IPS DF 6.9 (cell line): ENCODE measurements at regions not wholly inside any gene's neighbourhood (a gene's known extent, or its start where the extent isn't known, plus 50 kb on each side); places are given as distances from the start of the nearest gene placed in this dataset.
"Not testable (repeated sequence)": the region's sequence is repeated elsewhere in the genome, so short reads cannot be mapped to it uniquely, and the experiment has no call there.

Source experiments
- DNase-seq: peaks from one replicate; pipeline ENCODE4 v3.0.0-alpha.2; 2013; ENCODE audit warnings: low read depth, low spot score
- H3K27ac ChIP-seq: one replicate; pipeline ENCODE4 v1.5.1; 2013; ENCODE audit warnings: low read length, control low read depth
- H3K27me3 ChIP-seq: 2 replicates; pipeline ENCODE4 v1.6.1; 2013; ENCODE audit warnings: mild to moderate bottlenecking, low read length; ENCODE audit not compliant: control insufficient read depth, insufficient read depth
- H3K36me3 ChIP-seq: 2 replicates; pipeline ENCODE4 v1.6.1; 2013; ENCODE audit warnings: low read length; ENCODE audit not compliant: control insufficient read depth, insufficient read depth
- H3K4me1 ChIP-seq: 2 replicates; pipeline ENCODE4 v1.6.1; 2013; ENCODE audit warnings: low read length; ENCODE audit not compliant: control insufficient read depth, insufficient read depth
- H3K4me3 ChIP-seq: 2 replicates; pipeline ENCODE4 v1.5.1; 2013; ENCODE audit warnings: mild to moderate bottlenecking, low read length
- H3K9me3 ChIP-seq: 2 replicates; pipeline ENCODE4 v1.6.1; 2013; ENCODE audit warnings: low read length, inconsistent platforms; ENCODE audit not compliant: control insufficient read depth, insufficient read depth
- WGBS: extraction: QIAGEN DNeasy Blood & Tissue Kit; methylation state at CpG from one replicate; pipeline ENCODE4 v1.1.7; 2013; ENCODE audit warnings: mixed read lengths, missing lambda C conversion rate; ENCODE audit not compliant: insufficient read length, insufficient coverage; 5-methylcytosine and 5-hydroxymethylcytosine counted together

- H3K9me3 ChIP-seq: no peaks in the 10 kb centered on the region
- H3K27me3 ChIP-seq: no peaks in the 10 kb centered on the region
- no peak overlapping the region for H3K4me3 ChIP-seq
- WGBS: no CpG with 5 or more reads among the region's 7 CpGs
- no peak for DNase-seq
- no peak overlapping the region for H3K27ac ChIP-seq
- no peaks in the 10 kb centered on the region for H3K4me1 ChIP-seq
- no peaks in the 10 kb centered on the region for H3K36me3 ChIP-seq
Measured at GRCh38 chr3:130800829-130801228, 54.2 kb upstream of the PIK3R4 start.

GRCh38 chr3:130801473-130801872, 54.8 kb upstream of the PIK3R4 start:
- Histone ChIP-seq H3K4me1 (no peaks in the 10 kb centered on the region), H3K36me3 (no peaks in the 10 kb centered on the region), H3K27ac (no peak overlapping the region), H3K9me3 (no peaks in the 10 kb centered on the region), H3K4me3 (no peak overlapping the region), H3K27me3 (no peaks in the 10 kb centered on the region)
- DNase-seq: no peak
- WGBS: no CpG with 5 or more reads among the region's 3 CpGs

- no peaks in the 10 kb centered on the region for H3K9me3 ChIP-seq
- peaks cover 1% of the 10 kb centered on the region; the same call in 1 of the 2 replicates for H3K4me1 ChIP-seq
- no peak for DNase-seq
- no peak overlapping the region for H3K4me3 ChIP-seq
- H3K27me3 ChIP-seq: no peaks in the 10 kb centered on the region
- no peaks in the 10 kb centered on the region; the same call in 1 of the 2 replicates for H3K36me3 ChIP-seq
- WGBS: no CpG with 5 or more reads among the region's 2 CpGs
- H3K27ac ChIP-seq: no peak overlapping the region
Measured at GRCh38 chr3:130811557-130811956, 64.9 kb upstream of the PIK3R4 start.

- WGBS: no CpG with 5 or more reads among the region's 36 CpGs
Measured at GRCh38 chr3:130814691-130815472, 68.3 kb upstream of the PIK3R4 start.

GRCh38 chr3:130816561-130817445, 70.2 kb upstream of the PIK3R4 start:
- no peak overlapping the region for H3K27ac ChIP-seq
- H3K4me3 ChIP-seq: no peak overlapping the region
- no peaks in the 10 kb centered on the region; the same call in 1 of the 2 replicates for H3K36me3 ChIP-seq
- H3K27me3 ChIP-seq: no peaks in the 10 kb centered on the region
- WGBS: no CpG with 5 or more reads among the region's 6 CpGs
- no peaks in the 10 kb centered on the region for H3K9me3 ChIP-seq
- peaks cover 1% of the 10 kb centered on the region; the same call in 1 of the 2 replicates for H3K4me1 ChIP-seq
- DNase-seq: no peak

More at GRCh38 chr3:130814691-130815472, 68.3 kb upstream of the PIK3R4 start:
- no peak for DNase-seq
- Histone ChIP-seq H3K27me3 (no peaks in the 10 kb centered on the region), H3K9me3 (no peaks in the 10 kb centered on the region), H3K4me3 (no peak overlapping the region), H3K27ac (no peak overlapping the region), H3K36me3 (no peaks in the 10 kb centered on the region; the same call in 1 of the 2 replicates), H3K4me1 (peaks cover 1% of the 10 kb centered on the region; the same call in 1 of the 2 replicates)

GRCh38 chr3:130818066-130818465, 71.4 kb upstream of the PIK3R4 start:
- WGBS: no CpG with 5 or more reads among the region's 3 CpGs
- not testable (repeated sequence) for H3K36me3 ChIP-seq, H3K27me3 ChIP-seq, H3K27ac ChIP-seq, H3K9me3 ChIP-seq, H3K4me3 ChIP-seq, H3K4me1 ChIP-seq, DNase-seq

GRCh38 chr3:130820976-130821375, 72.9 kb upstream of the ATP2C1 start:
- WGBS: no CpG with 5 or more reads among the region's 2 CpGs
- H3K27me3 ChIP-seq: no peaks in the 10 kb centered on the region
- no peaks in the 10 kb centered on the region for H3K9me3 ChIP-seq
- no peaks in the 10 kb centered on the region for H3K36me3 ChIP-seq
- H3K4me3 ChIP-seq: no peak overlapping the region
- no peak for DNase-seq
- H3K27ac ChIP-seq: no peak overlapping the region
- H3K4me1 ChIP-seq: peaks cover 1% of the 10 kb centered on the region; the same call in 1 of the 2 replicates

GRCh38 chr3:130821806-130822205, 72.1 kb upstream of the ATP2C1 start:
- no peak for DNase-seq
- H3K4me1 ChIP-seq: no peaks in the 10 kb centered on the region
- no peaks in the 10 kb centered on the region for H3K9me3 ChIP-seq
- no peaks in the 10 kb centered on the region for H3K36me3 ChIP-seq
- no peak overlapping the region for H3K27ac ChIP-seq
- no peak overlapping the region for H3K4me3 ChIP-seq
- no peaks in the 10 kb centered on the region for H3K27me3 ChIP-seq
- WGBS: no CpG with 5 or more reads among the region's 1 CpG

- Histone ChIP-seq H3K36me3 (no peaks in the 10 kb centered on the region), H3K9me3 (no peaks in the 10 kb centered on the region), H3K27me3 (no peaks in the 10 kb centered on the region), H3K27ac (no peak overlapping the region), H3K4me1 (0 out of 2 replicates have a peak, but pooled peaks cover 2% of the 10 kb centered on the region), H3K4me3 (no peak overlapping the region)
- WGBS: no CpG with 5 or more reads among the region's 4 CpGs
- DNase-seq: no peak
Measured at GRCh38 chr3:130823241-130823884, 70.5 kb upstream of the ATP2C1 start.

GRCh38 chr3:130823996-130824395, 69.9 kb upstream of the ATP2C1 start:
- Histone ChIP-seq H3K27ac (no peak overlapping the region), H3K4me3 (no peak overlapping the region), H3K36me3 (no peaks in the 10 kb centered on the region), H3K9me3 (no peaks in the 10 kb centered on the region), H3K4me1 (0 out of 2 replicates have a peak, but pooled peaks cover 2% of the 10 kb centered on the region), H3K27me3 (no peaks in the 10 kb centered on the region)
- DNase-seq: no peak
- no CpG with 5 or more reads among the region's 1 CpG for WGBS
